HL-60 (cell line): ENCODE measurements at regions not wholly inside any gene's neighbourhood (a gene's known extent, or its start where the extent isn't known, plus 50 kb on each side); places are given as distances from the start of the nearest gene placed in this dataset.

Experiments
- DNase-seq, 2 experiments: peaks; one replicate each; pipeline ENCODE4 v3.0.0-alpha.2; 2010 to 2020; ENCODE audit warnings: low read depth in 1 of 2, low spot score in 1 of 2
- H3K27ac ChIP-seq: fragments of 250-450 bp; sonication (Bioruptor Pico); replicated peaks from 2 replicates; pipeline ENCODE4 v1.5.1; 2020; ENCODE audit warnings: mild to moderate bottlenecking, moderate library complexity
- H3K27me3 ChIP-seq: fragments of 250-450 bp; sonication (Bioruptor Pico); 2 replicates; pipeline ENCODE4 v1.5.1; 2021; ENCODE audit warnings: mild to moderate bottlenecking, moderate library complexity; ENCODE audit not compliant: insufficient read depth, poor library complexity, severe bottlenecking
- H3K4me3 ChIP-seq: replicated peaks from 2 replicates; pipeline ENCODE4 v1.5.1; 2011; ENCODE audit warnings: mild to moderate bottlenecking, control low read depth, low read length; ENCODE audit not compliant: insufficient read depth
- CTCF ChIP-seq: IDR thresholded peaks from one replicate; pipeline ENCODE4 v1.5.1; 2011; ENCODE audit warnings: low read length, control low read depth, inconsistent platforms; ENCODE audit not compliant: insufficient read depth
- GABPA ChIP-seq: IDR thresholded peaks from 2 replicates; pipeline ENCODE4 v1.6.1; 2012; ENCODE audit warnings: low read depth
- POLR2AphosphoS5 ChIP-seq: IDR thresholded peaks from 2 replicates; pipeline ENCODE4 v1.6.1; 2012; ENCODE audit warnings: low read depth
- REST ChIP-seq: IDR thresholded peaks from 2 replicates; pipeline ENCODE4 v1.6.1; 2012; ENCODE audit warnings: low read depth; ENCODE audit not compliant: insufficient replicate concordance
- SPI1 ChIP-seq: IDR thresholded peaks from 2 replicates; pipeline ENCODE4 v1.6.1; 2012; ENCODE audit warnings: low read depth, mild to moderate bottlenecking, borderline replicate concordance

- TF ChIP-seq REST (no peak), SPI1 (no peak), POLR2AphosphoS5 (no peak), GABPA (no peak)
- H3K27ac ChIP-seq: no peak overlapping the region
- H3K4me3 ChIP-seq: no peak overlapping the region
Observed at GRCh38 chr2:8538531-8538930, 143.3 kb upstream of the ID2 start.

GRCh38 chr2:8538931-8539621 is 142.8 kb upstream of the ID2 start:
- H3K27ac ChIP-seq: peak overlapping the region; percentile 60; the same call in 1 of the 2 replicates
- DNase-seq: no peak

More at GRCh38 chr2:8538531-8538930, 143.3 kb upstream of the ID2 start:
- H3K27me3 ChIP-seq: no peaks in the 10 kb centered on the region
- DNase-seq: no peak

GRCh38 chr2:8539743-8540551 is 141.9 kb upstream of the ID2 start:
- DNase-seq: peak in 1 of 2 experiments; percentile 44
- no peak for TF ChIP-seq CTCF
- TF ChIP-seq GABPA: no peak
- TF ChIP-seq SPI1: no peak
- no peak for TF ChIP-seq POLR2AphosphoS5
- TF ChIP-seq REST: no peak
- Histone ChIP-seq H3K27me3 (no peaks in the 10 kb centered on the region), H3K27ac (peak overlapping the region; percentile 60), H3K4me3 (no peak overlapping the region)

More at GRCh38 chr2:8538931-8539621, 142.8 kb upstream of the ID2 start:
- Histone ChIP-seq H3K4me3 (no peak overlapping the region), H3K27me3 (no peaks in the 10 kb centered on the region)
- no peak for TF ChIP-seq SPI1
- TF ChIP-seq CTCF: no peak
- no peak for TF ChIP-seq GABPA
- TF ChIP-seq REST: no peak
- no peak for TF ChIP-seq POLR2AphosphoS5
